Smooth muscle cell (in vitro differentiated cells): ENCODE measurements at regions not wholly inside any gene's neighbourhood (a gene's known extent, or its start where the extent isn't known, plus 50 kb on each side); places are given as distances from the start of the nearest gene placed in this dataset.

Experiments
- DNase-seq: peaks from one replicate; lab custom pipeline; 2025; ENCODE audit not compliant: unreplicated experiment; lab: John Stamatoyannopoulos, UW
- H2AFZ ChIP-seq: fragments of 200-600 bp; sonication (generic); 2 replicates; pipeline ENCODE4 v1.6.0; 2016; ENCODE audit warnings: antibody characterized with exemption, low read depth, mild to moderate bottlenecking
- H3F3A ChIP-seq: fragments of 200-600 bp; sonication (generic); 2 replicates; pipeline ENCODE4 v1.6.0; 2017; ENCODE audit warnings: antibody characterized with exemption, low read depth
- H3K27ac ChIP-seq: fragments of 200-600 bp; sonication (generic); 2 replicates; pipeline ENCODE4 v1.5.1; 2016; ENCODE audit warnings: low read depth, mild to moderate bottlenecking
- H3K27me3 ChIP-seq: fragments of 200-600 bp; sonication (generic); 2 replicates; pipeline ENCODE4 v1.6.1; 2016; ENCODE audit warnings: low read depth, mild to moderate bottlenecking
- H3K36me3 ChIP-seq: fragments of 200-600 bp; sonication (generic); 2 replicates; pipeline ENCODE4 v1.5.1; 2016; ENCODE audit warnings: low read depth
- H3K4me1 ChIP-seq: fragments of 200-600 bp; sonication (generic); 2 replicates; pipeline ENCODE4 v1.5.1; 2016; ENCODE audit warnings: low read depth
- H3K4me2 ChIP-seq: fragments of 200-600 bp; sonication (generic); 2 replicates; pipeline ENCODE4 v1.6.0; 2016; ENCODE audit warnings: mild to moderate bottlenecking
- H3K4me3 ChIP-seq: fragments of 200-600 bp; sonication (generic); 2 replicates; pipeline ENCODE4 v1.5.1; 2016; ENCODE audit warnings: mild to moderate bottlenecking
- H3K79me2 ChIP-seq: fragments of 200-600 bp; sonication (generic); 2 replicates; pipeline ENCODE4 v1.6.0; 2016; ENCODE audit warnings: low read depth, mild to moderate bottlenecking
- H3K9ac ChIP-seq: fragments of 200-600 bp; sonication (generic); 2 replicates; pipeline ENCODE4 v1.6.0; 2016; ENCODE audit warnings: low read depth
- H3K9me3 ChIP-seq: fragments of 200-600 bp; sonication (generic); replicated peaks from 2 replicates; pipeline ENCODE4 v1.5.1; 2016; ENCODE audit warnings: low read depth
- H4K20me1 ChIP-seq: fragments of 200-600 bp; sonication (generic); 2 replicates; pipeline ENCODE4 v1.6.0; 2016; ENCODE audit warnings: low read depth
- WGBS: methylation state at CpG from one replicate; pipeline ENCODE4 v1.1.7; 2016; ENCODE audit warnings: low lambda C conversion rate; 5-methylcytosine and 5-hydroxymethylcytosine counted together
- TF ChIP-seq, protein P1 (sequence below): fragments of 200-600 bp; sonication (generic); IDR thresholded peaks from 2 replicates; pipeline ENCODE4 v1.5.1; 2017; ENCODE audit warnings: borderline replicate concordance, mild to moderate bottlenecking, antibody characterized with exemption; ENCODE audit not compliant: insufficient read depth, poor library complexity, severe bottlenecking

DNA sequence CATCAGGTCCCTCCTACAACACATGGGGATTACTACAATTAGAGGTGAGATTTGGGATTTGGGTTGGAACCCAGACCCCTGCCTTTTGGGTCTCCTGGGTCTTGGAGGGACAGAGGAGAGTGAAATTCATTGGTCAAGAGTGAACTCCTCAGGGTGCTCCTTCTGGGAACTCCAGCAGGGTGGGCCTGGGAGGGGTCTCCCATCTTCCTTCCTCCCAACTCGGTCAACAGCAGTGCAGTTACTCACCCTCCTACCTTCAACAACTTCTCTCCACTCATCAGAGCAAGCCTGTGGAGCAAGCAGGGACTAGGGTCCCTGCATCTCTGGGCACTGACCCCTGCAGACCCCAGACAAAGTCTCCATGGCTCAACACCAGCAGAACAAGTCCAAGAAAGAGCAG lies 89.3 kb upstream of the TMPRSS2 start:
- 100% methylated on average over 1 of the region's 1 CpG for WGBS

DNA sequence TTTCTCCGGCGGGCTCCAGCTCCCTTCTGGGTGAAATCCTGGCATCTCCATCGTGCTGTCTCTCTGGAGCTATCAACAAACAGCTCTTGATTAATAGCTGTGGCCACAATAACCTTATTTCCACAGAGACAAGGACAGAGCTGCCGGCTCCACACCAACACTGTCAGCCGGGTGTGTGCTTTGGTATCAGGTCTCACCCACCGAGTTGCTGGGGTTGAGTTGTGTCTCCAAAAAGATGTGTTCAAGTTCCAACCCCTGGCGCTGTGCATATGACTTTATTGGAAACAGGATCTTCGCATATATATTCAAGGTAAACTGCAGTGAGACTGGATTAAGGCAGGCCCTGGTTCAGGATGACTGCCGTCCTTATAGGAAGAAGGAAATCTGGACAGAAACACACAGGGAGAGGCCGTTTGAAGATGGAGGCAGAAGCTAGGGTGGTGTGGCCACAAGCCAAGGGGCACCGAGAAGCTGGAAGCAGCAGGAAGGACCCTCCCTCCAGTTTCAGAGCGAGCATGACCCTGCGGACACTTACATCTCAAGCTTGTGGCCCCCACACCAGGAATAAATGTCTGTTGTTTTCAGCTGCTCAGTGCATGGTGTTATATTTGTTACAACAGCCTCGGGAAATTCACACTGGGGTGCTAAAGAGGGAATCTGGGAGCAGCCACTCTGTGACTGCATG lies 88.4 kb upstream of the TMPRSS2 start:
- H3K36me3 ChIP-seq, result no peaks in the 10 kb centered on the region
- H3K79me2 ChIP-seq, result no peaks in the 10 kb centered on the region
- H3K4me1 ChIP-seq, result no peaks in the 10 kb centered on the region
- H3K9me3 ChIP-seq, result no peaks in the 10 kb centered on the region
- H4K20me1 ChIP-seq, result no peaks in the 10 kb centered on the region
- WGBS, result 95% methylated on average over 14 of the region's 14 CpGs
- no peak overlapping the region for H2AFZ ChIP-seq
- H3K9ac ChIP-seq, result no peak overlapping the region
- H3K27me3 ChIP-seq, result peaks cover 12% of the 10 kb centered on the region
- TF ChIP-seq, protein P1, sequence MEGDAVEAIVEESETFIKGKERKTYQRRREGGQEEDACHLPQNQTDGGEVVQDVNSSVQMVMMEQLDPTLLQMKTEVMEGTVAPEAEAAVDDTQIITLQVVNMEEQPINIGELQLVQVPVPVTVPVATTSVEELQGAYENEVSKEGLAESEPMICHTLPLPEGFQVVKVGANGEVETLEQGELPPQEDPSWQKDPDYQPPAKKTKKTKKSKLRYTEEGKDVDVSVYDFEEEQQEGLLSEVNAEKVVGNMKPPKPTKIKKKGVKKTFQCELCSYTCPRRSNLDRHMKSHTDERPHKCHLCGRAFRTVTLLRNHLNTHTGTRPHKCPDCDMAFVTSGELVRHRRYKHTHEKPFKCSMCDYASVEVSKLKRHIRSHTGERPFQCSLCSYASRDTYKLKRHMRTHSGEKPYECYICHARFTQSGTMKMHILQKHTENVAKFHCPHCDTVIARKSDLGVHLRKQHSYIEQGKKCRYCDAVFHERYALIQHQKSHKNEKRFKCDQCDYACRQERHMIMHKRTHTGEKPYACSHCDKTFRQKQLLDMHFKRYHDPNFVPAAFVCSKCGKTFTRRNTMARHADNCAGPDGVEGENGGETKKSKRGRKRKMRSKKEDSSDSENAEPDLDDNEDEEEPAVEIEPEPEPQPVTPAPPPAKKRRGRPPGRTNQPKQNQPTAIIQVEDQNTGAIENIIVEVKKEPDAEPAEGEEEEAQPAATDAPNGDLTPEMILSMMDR, result no peak
- H3K4me2 ChIP-seq, result no peak overlapping the region
- no peak overlapping the region for H3K4me3 ChIP-seq
- no peaks in the 10 kb centered on the region for H3F3A ChIP-seq
- no peak overlapping the region for H3K27ac ChIP-seq
- no peak for DNase-seq

More for the DNA sequence above, 89.3 kb upstream of the TMPRSS2 start:
- TF ChIP-seq, protein P1, result no peak
- no peaks in the 10 kb centered on the region for H3K4me1 ChIP-seq
- no peaks in the 10 kb centered on the region for H3K79me2 ChIP-seq
- no peak overlapping the region for H3K4me2 ChIP-seq
- DNase-seq, result no peak
- H3F3A ChIP-seq, result no peaks in the 10 kb centered on the region
- peaks cover 12% of the 10 kb centered on the region for H3K27me3 ChIP-seq
- H4K20me1 ChIP-seq, result no peaks in the 10 kb centered on the region
- no peak overlapping the region for H2AFZ ChIP-seq
- H3K9ac ChIP-seq, result no peak overlapping the region
- no peak overlapping the region for H3K4me3 ChIP-seq
- H3K27ac ChIP-seq, result no peak overlapping the region
- H3K9me3 ChIP-seq, result no peaks in the 10 kb centered on the region
- no peaks in the 10 kb centered on the region for H3K36me3 ChIP-seq

DNA sequence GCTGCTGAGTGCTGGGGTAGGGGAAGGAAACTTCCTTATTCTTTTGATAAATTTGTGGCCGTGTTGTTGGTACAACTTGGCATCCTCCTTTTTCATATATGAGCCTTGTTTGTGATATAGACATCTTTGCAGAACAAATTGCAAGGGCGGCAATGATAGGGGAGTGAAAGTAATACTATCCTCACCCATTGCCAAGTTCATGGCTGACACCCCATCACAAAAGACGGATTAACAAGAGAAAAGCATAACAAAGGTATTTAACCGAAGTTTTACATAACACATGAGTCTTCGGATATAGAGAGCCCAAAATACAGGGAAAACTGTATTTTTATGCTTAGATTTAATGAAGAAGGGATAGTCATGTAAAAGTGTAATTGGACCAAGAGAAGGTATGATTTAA lies 86.3 kb upstream of the TMPRSS2 start:
- Histone ChIP-seq H3K9me3 (no peaks in the 10 kb centered on the region), H3K9ac (no peak overlapping the region), H3K27ac (no peak overlapping the region), H3K79me2 (no peaks in the 10 kb centered on the region), H4K20me1 (no peaks in the 10 kb centered on the region), H3K4me2 (no peak overlapping the region), H3K4me1 (no peaks in the 10 kb centered on the region), H3K4me3 (no peak overlapping the region), H2AFZ (no peak overlapping the region), H3K27me3 (peaks cover 12% of the 10 kb centered on the region), H3K36me3 (no peaks in the 10 kb centered on the region), H3F3A (no peaks in the 10 kb centered on the region)
- no peak for DNase-seq
- TF ChIP-seq, protein P1, result no peak
- WGBS, result 54% methylated on average over 5 of the region's 5 CpGs

DNA sequence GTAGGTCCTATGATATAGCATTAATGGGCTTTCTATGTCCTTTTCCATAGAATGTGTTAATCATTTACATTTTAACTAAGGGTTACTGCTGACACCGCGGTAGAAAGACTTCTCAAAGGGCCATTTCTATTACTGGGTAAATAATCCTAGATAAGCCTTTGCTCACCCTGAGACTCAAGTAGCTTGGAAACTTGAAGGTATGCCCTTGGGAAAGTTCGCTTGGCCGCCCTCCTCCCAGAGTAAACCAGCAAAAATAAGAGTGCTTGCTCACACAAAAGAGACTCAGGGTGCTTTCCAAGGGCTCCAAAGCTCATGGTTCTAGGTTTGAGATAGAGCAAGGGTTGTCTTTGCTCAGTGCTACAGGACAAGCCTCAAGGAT lies 85.8 kb upstream of the TMPRSS2 start:
- Histone ChIP-seq H4K20me1 (no peaks in the 10 kb centered on the region), H3K4me1 (no peaks in the 10 kb centered on the region), H3K9ac (no peak overlapping the region), H3K27ac (no peak overlapping the region), H3K4me3 (no peak overlapping the region), H3K4me2 (no peak overlapping the region), H3K79me2 (no peaks in the 10 kb centered on the region), H3K36me3 (no peaks in the 10 kb centered on the region), H3K9me3 (no peaks in the 10 kb centered on the region), H3F3A (no peaks in the 10 kb centered on the region), H3K27me3 (peaks cover 12% of the 10 kb centered on the region), H2AFZ (no peak overlapping the region)
- no peak for DNase-seq
- TF ChIP-seq, protein P1, result no peak
- WGBS, result 61% methylated on average over 4 of the region's 4 CpGs
